ENCODE measurements at regions not wholly inside any gene's neighbourhood (a gene's known extent, or its start where the extent isn't known, plus 50 kb on each side); places are given as distances from the start of the nearest gene placed in this dataset.

- H2AFZ ChIP-seq (ENCODE audit: low read length): no peak overlapping the region
- H3K9me3 ChIP-seq (ENCODE audit: control insufficient read depth, insufficient read depth, low read depth, low read length): no peaks in the 10 kb centered on the region
- H3K36me3 ChIP-seq (ENCODE audit: control insufficient read depth, insufficient read depth, low read length): no peaks in the 10 kb centered on the region
- H3K27me3 ChIP-seq (ENCODE audit: control insufficient read depth, insufficient read depth, low read length): no peaks in the 10 kb centered on the region
- no peak overlapping the region for H3K4me3 ChIP-seq (replicated peaks in 1 of 4; ENCODE audit: control extremely low read depth in 1 of 4, insufficient read depth in 1 of 4, low read depth in 3 of 4, low read length in 4 of 4)
- no peak overlapping the region for H3K4me2 ChIP-seq (ENCODE audit: extremely low read depth, insufficient read depth, low read length)
- H3K79me2 ChIP-seq (ENCODE audit: control insufficient read depth, insufficient read depth, low read length): no peaks in the 10 kb centered on the region
- DNase-seq (ENCODE audit: low read depth in 2 of 2): no peak
- no peaks in the 10 kb centered on the region for H3K4me1 ChIP-seq (ENCODE audit: control insufficient read depth, extremely low read depth, insufficient read depth, low read length)
- TF ChIP-seq EZH2 (IDR thresholded peaks at IDR 0.05; ENCODE audit: low read length, missing control alignments) (no peak), CTCF (conservative IDR thresholded peaks at IDR 0.05 in 1 of 2, IDR thresholded peaks at IDR 0.05 in 1 of 2; ENCODE audit: low read depth in 1 of 2, low read length in 2 of 2) (no peak)
- no peak overlapping the region for H3K9ac ChIP-seq (ENCODE audit: insufficient read depth, low read length)
- H3K27ac ChIP-seq (ENCODE audit: insufficient read depth, low read length): no peak overlapping the region
- no peaks in the 10 kb centered on the region for H4K20me1 ChIP-seq (ENCODE audit: control insufficient read depth, extremely low read depth, insufficient read depth, low read length)
Observed at GRCh38 chr5:174252121-174252520, 206.6 kb downstream of the NSG2 start.

GRCh38 chr5:174259696-174260420 lies 214.4 kb downstream of the NSG2 start:
- Histone ChIP-seq H3K27me3 (ENCODE audit: control insufficient read depth, insufficient read depth, low read length) (no peaks in the 10 kb centered on the region), H3K4me1 (ENCODE audit: control insufficient read depth, extremely low read depth, insufficient read depth, low read length) (no peaks in the 10 kb centered on the region), H2AFZ (ENCODE audit: low read length) (no peak overlapping the region), H3K36me3 (ENCODE audit: control insufficient read depth, insufficient read depth, low read length) (no peaks in the 10 kb centered on the region), H3K79me2 (ENCODE audit: control insufficient read depth, insufficient read depth, low read length) (no peaks in the 10 kb centered on the region), H3K9me3 (ENCODE audit: control insufficient read depth, insufficient read depth, low read depth, low read length) (no peaks in the 10 kb centered on the region), H3K27ac (ENCODE audit: insufficient read depth, low read length) (no peak overlapping the region), H3K4me2 (ENCODE audit: extremely low read depth, insufficient read depth, low read length) (no peak overlapping the region), H3K9ac (ENCODE audit: insufficient read depth, low read length) (no peak overlapping the region), H3K4me3 (replicated peaks in 1 of 4; ENCODE audit: control extremely low read depth in 1 of 4, insufficient read depth in 1 of 4, low read depth in 3 of 4, low read length in 4 of 4) (no peak overlapping the region), H4K20me1 (ENCODE audit: control insufficient read depth, extremely low read depth, insufficient read depth, low read length) (no peaks in the 10 kb centered on the region)
- TF ChIP-seq EZH2 (IDR thresholded peaks at IDR 0.05; ENCODE audit: low read length, missing control alignments) (no peak), CTCF (conservative IDR thresholded peaks at IDR 0.05 in 1 of 2, IDR thresholded peaks at IDR 0.05 in 1 of 2; ENCODE audit: low read depth in 1 of 2, low read length in 2 of 2) (no peak)
- peak in 1 of 2 donors; percentile 50 for DNase-seq (ENCODE audit: low read depth in 2 of 2)

GRCh38 chr5:174271316-174271715 lies 225.8 kb downstream of the NSG2 start:
- Histone ChIP-seq H3K27ac (ENCODE audit: insufficient read depth, low read length) (no peak overlapping the region), H3K27me3 (ENCODE audit: control insufficient read depth, insufficient read depth, low read length) (no peaks in the 10 kb centered on the region), H3K4me2 (ENCODE audit: extremely low read depth, insufficient read depth, low read length) (no peak overlapping the region), H2AFZ (ENCODE audit: low read length) (no peak overlapping the region), H3K79me2 (ENCODE audit: control insufficient read depth, insufficient read depth, low read length) (no peaks in the 10 kb centered on the region), H3K36me3 (ENCODE audit: control insufficient read depth, insufficient read depth, low read length) (no peaks in the 10 kb centered on the region), H3K4me3 (replicated peaks in 1 of 4; ENCODE audit: control extremely low read depth in 1 of 4, insufficient read depth in 1 of 4, low read depth in 3 of 4, low read length in 4 of 4) (no peak overlapping the region), H3K9me3 (ENCODE audit: control insufficient read depth, insufficient read depth, low read depth, low read length) (no peaks in the 10 kb centered on the region), H3K9ac (ENCODE audit: insufficient read depth, low read length) (no peak overlapping the region), H4K20me1 (ENCODE audit: control insufficient read depth, extremely low read depth, insufficient read depth, low read length) (no peaks in the 10 kb centered on the region), H3K4me1 (ENCODE audit: control insufficient read depth, extremely low read depth, insufficient read depth, low read length) (no peaks in the 10 kb centered on the region)
- TF ChIP-seq EZH2 (IDR thresholded peaks at IDR 0.05; ENCODE audit: low read length, missing control alignments): no peak
- TF ChIP-seq CTCF (conservative IDR thresholded peaks at IDR 0.05 in 1 of 2, IDR thresholded peaks at IDR 0.05 in 1 of 2; ENCODE audit: low read depth in 1 of 2, low read length in 2 of 2): no peak
- DNase-seq (ENCODE audit: low read depth in 2 of 2): no peak
